ENCODE measurements at regions not wholly inside any gene's neighbourhood (a gene's known extent, or its start where the extent isn't known, plus 50 kb on each side); places are given as distances from the start of the nearest gene placed in this dataset.

- H3K4me3 Mint-ChIP-seq = no peak overlapping the region
- no peak for DNase-seq
- CTCF ChIA-PET = no interaction called here
- no peaks in the 10 kb centered on the region for H3K36me3 Mint-ChIP-seq (ENCODE audit: low read depth)
- H3K27ac Mint-ChIP-seq = no peak overlapping the region
- no peaks in the 10 kb centered on the region for H3K4me1 Mint-ChIP-seq (ENCODE audit: low read depth)
- no peaks in the 10 kb centered on the region for H3K27me3 Mint-ChIP-seq (ENCODE audit: low read depth)
- peaks cover 1% of the 10 kb centered on the region for H3K9me3 Mint-ChIP-seq
- intact Hi-C loops (cut with micrococcal nuclease) = no loop called here
Observed at GRCh38 chr12:18853570-18854366, 115.8 kb downstream of the CAPZA3 start.

DNA sequence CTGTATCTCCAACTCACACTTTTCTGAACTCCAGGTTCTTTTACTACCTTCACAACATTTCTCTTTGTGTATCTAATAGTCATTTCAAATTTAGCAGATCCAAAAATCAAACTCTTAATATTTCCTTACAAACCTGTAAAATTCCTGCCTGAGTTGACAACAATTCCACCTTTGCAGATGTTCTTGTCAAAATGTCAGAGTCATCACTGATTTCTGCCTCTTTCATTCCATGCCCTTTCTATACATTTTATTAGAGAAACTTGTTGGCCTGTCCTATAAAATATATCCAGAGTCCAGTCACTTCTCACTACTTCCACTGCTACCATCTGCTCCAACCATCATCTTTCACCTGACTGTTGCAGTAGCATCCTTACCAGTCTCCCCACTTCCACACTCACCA, 119.7 kb downstream of the CAPZA3 start:
- H3K27ac Mint-ChIP-seq = no peak overlapping the region
- intact Hi-C loops (cut with micrococcal nuclease) = no loop called here
- CTCF ChIA-PET = no interaction called here
- no peak for DNase-seq
- H3K9me3 Mint-ChIP-seq = no peaks in the 10 kb centered on the region
- no peak overlapping the region for H3K4me3 Mint-ChIP-seq
- H3K27me3 Mint-ChIP-seq (ENCODE audit: low read depth) = no peaks in the 10 kb centered on the region
- no peaks in the 10 kb centered on the region for H3K36me3 Mint-ChIP-seq (ENCODE audit: low read depth)
- no peaks in the 10 kb centered on the region for H3K4me1 Mint-ChIP-seq (ENCODE audit: low read depth)

GRCh38 chr12:18859400-18859799, 121.5 kb downstream of the CAPZA3 start:
- Mint-ChIP-seq H3K9me3 (no peaks in the 10 kb centered on the region), H3K36me3 (ENCODE audit: low read depth) (no peaks in the 10 kb centered on the region), H3K4me1 (ENCODE audit: low read depth) (no peaks in the 10 kb centered on the region), H3K27ac (no peak overlapping the region), H3K4me3 (no peak overlapping the region), H3K27me3 (ENCODE audit: low read depth) (no peaks in the 10 kb centered on the region)
- CTCF ChIA-PET = interaction anchor here (0.6 to 0.8 kb wide), 2 partner anchors 201 to 327 kb away, joined by 3 to 5 read pairs; no protein-coding TSS in a partner anchor
- intact Hi-C loops (cut with micrococcal nuclease) = no loop called here
- no peak for DNase-seq

DNA sequence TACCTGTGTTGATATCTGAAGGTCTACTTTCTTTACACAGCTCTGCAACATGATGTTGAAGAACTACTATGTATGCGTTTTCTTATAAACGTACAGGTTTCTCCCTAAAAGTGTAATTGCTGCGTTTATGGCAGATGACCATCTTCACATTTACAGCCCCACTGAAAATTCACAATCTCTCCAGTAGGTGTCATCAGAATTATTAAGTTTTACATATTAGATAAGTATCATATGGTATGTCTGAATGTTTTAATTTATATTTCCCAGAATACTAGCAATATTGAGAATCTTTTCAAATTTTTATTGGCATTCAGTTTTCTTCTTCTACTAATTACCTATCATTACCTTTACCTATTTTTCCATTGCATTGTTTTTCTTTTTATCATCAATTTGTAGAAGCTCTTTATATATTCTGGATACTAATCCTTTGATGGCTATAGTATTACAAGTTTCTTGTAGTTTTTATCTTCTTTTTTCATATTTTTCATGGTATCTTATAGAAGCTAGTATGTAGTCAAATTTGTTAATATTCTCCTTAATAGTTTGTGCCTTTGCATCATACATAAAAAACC, 123.5 kb downstream of the CAPZA3 start:
- Mint-ChIP-seq H3K9me3 (no peaks in the 10 kb centered on the region), H3K27ac (no peak overlapping the region), H3K4me3 (no peak overlapping the region), H3K36me3 (ENCODE audit: low read depth) (no peaks in the 10 kb centered on the region), H3K4me1 (ENCODE audit: low read depth) (no peaks in the 10 kb centered on the region), H3K27me3 (ENCODE audit: low read depth) (no peaks in the 10 kb centered on the region)
- CTCF ChIA-PET = interaction anchor here (0.6 to 1.1 kb wide), 5 partner anchors 17 to 328 kb away, joined by 3 read pairs; no protein-coding TSS in a partner anchor
- intact Hi-C loops (cut with micrococcal nuclease) = loop anchor here (1.0 to 5.0 kb wide), 3 partner anchors 266 to 427 kb away; partner anchors contain the start of gene PLEKHA5
- DNase-seq = no peak

GRCh38 chr12:18863769-18864500, 126.0 kb downstream of the CAPZA3 start:
- H3K36me3 Mint-ChIP-seq (ENCODE audit: low read depth) = no peaks in the 10 kb centered on the region
- intact Hi-C loops (cut with micrococcal nuclease) = loop anchor here (5.0 kb wide), 1 partner anchor 263 kb away; the partner anchor contains the start of gene PLEKHA5
- H3K27ac Mint-ChIP-seq = no peak overlapping the region
- H3K27me3 Mint-ChIP-seq (ENCODE audit: low read depth) = no peaks in the 10 kb centered on the region
- DNase-seq = no peak
- H3K4me1 Mint-ChIP-seq (ENCODE audit: low read depth) = peaks cover 2% of the 10 kb centered on the region
- CTCF ChIA-PET = interaction anchor here (1.2 kb wide), 1 partner anchor 323 kb away, joined by 3 read pairs; no protein-coding TSS in a partner anchor
- H3K4me3 Mint-ChIP-seq = no peak overlapping the region
- H3K9me3 Mint-ChIP-seq = no peaks in the 10 kb centered on the region

GRCh38 chr12:18864900-18865561, 127.1 kb downstream of the CAPZA3 start:
- H3K9me3 Mint-ChIP-seq = no peaks in the 10 kb centered on the region
- CTCF ChIA-PET = no interaction called here
- H3K4me3 Mint-ChIP-seq = no peak overlapping the region
- H3K27me3 Mint-ChIP-seq (ENCODE audit: low read depth) = peaks cover 3% of the 10 kb centered on the region
- no peak for DNase-seq
- H3K36me3 Mint-ChIP-seq (ENCODE audit: low read depth) = no peaks in the 10 kb centered on the region
- no peak overlapping the region for H3K27ac Mint-ChIP-seq
- intact Hi-C loops (cut with micrococcal nuclease) = loop anchor here (5.0 kb wide), 1 partner anchor 262 kb away; the partner anchor contains the start of gene PLEKHA5
- H3K4me1 Mint-ChIP-seq (ENCODE audit: low read depth) = peaks cover 5% of the 10 kb centered on the region

- CTCF ChIA-PET = no interaction called here
- Mint-ChIP-seq H3K9me3 (peaks cover 2% of the 10 kb centered on the region), H3K36me3 (ENCODE audit: low read depth) (no peaks in the 10 kb centered on the region), H3K4me3 (no peak overlapping the region), H3K4me1 (ENCODE audit: low read depth) (peaks cover 5% of the 10 kb centered on the region), H3K27me3 (ENCODE audit: low read depth) (peaks cover 3% of the 10 kb centered on the region), H3K27ac (no peak overlapping the region)
- no peak for DNase-seq
- intact Hi-C loops (cut with micrococcal nuclease) = no loop called here
Observed at GRCh38 chr12:18868717-18869116, 130.8 kb downstream of the CAPZA3 start.

GRCh38 chr12:18872770-18873169, 134.9 kb downstream of the CAPZA3 start:
- intact Hi-C loops (cut with micrococcal nuclease) = no loop called here
- peaks cover 3% of the 10 kb centered on the region for H3K27me3 Mint-ChIP-seq (ENCODE audit: low read depth)
- no peak for DNase-seq
- no peak overlapping the region for H3K4me3 Mint-ChIP-seq
- peaks cover 5% of the 10 kb centered on the region for H3K4me1 Mint-ChIP-seq (ENCODE audit: low read depth)
- H3K27ac Mint-ChIP-seq = no peak overlapping the region
- CTCF ChIA-PET = no interaction called here
- H3K9me3 Mint-ChIP-seq = peaks cover 2% of the 10 kb centered on the region
- no peaks in the 10 kb centered on the region for H3K36me3 Mint-ChIP-seq (ENCODE audit: low read depth)

DNA sequence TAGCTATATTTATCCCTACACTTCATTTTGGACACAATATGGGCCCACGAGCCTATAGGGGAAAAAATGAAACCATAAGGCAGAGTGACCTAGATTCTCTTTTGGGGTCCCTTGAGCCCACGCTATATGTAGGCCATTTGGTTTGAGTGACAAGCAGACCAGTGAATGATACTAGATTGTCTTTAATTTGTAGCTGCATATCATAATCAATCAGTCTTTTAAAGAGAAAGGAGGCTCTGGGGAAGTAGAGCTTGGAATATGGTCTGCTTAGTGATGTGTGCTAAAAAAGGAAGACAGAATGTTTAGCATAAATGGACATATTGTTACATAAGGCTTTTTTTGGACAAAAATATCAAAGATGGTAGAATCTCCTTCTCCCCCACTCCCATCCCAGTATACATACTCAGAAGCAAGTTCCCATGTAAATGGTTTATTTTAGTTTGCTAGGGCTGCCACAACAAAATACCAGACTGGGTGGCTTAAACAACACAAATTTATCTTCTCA, 140.8 kb downstream of the CAPZA3 start:
- no peaks in the 10 kb centered on the region for H3K4me1 Mint-ChIP-seq (ENCODE audit: low read depth)
- no peaks in the 10 kb centered on the region for H3K9me3 Mint-ChIP-seq
- no peak for DNase-seq
- H3K27ac Mint-ChIP-seq = no peak overlapping the region
- H3K36me3 Mint-ChIP-seq (ENCODE audit: low read depth) = no peaks in the 10 kb centered on the region
- no peak overlapping the region for H3K4me3 Mint-ChIP-seq
- intact Hi-C loops (cut with micrococcal nuclease) = no loop called here
- no peaks in the 10 kb centered on the region for H3K27me3 Mint-ChIP-seq (ENCODE audit: low read depth)
- CTCF ChIA-PET = interaction anchor here (0.9 kb wide), 1 partner anchor 18 kb away, joined by 3 read pairs; no protein-coding TSS in a partner anchor

- intact Hi-C loops (cut with micrococcal nuclease) = no loop called here
- Mint-ChIP-seq H3K36me3 (ENCODE audit: low read depth) (no peaks in the 10 kb centered on the region), H3K4me1 (ENCODE audit: low read depth) (no peaks in the 10 kb centered on the region), H3K4me3 (no peak overlapping the region), H3K27me3 (ENCODE audit: low read depth) (no peaks in the 10 kb centered on the region), H3K27ac (no peak overlapping the region), H3K9me3 (no peaks in the 10 kb centered on the region)
- CTCF ChIA-PET = no interaction called here
- no peak for DNase-seq
Observed at GRCh38 chr12:18882690-18883089, 144.8 kb downstream of the CAPZA3 start.

DNA sequence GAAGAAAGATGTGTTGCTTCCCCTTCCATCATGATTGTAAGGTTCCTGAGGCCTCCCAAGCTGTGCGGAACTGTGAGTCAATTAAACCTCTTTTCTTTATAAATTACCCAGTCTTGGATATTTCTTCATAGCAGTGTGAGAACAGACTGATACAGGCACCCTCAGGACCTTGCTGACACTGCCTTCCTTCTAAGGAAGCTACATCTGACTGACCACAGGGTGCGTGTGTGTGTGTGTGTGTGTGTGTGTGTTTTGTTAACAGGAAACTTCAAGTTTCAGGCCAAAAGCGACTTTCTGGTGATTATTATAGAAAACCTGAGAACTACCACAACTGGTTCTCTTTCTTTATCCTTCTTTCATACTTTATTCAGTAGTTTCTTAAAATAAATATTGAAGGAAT, 149.0 kb downstream of the CAPZA3 start:
- Mint-ChIP-seq H3K4me1 (ENCODE audit: low read depth) (no peaks in the 10 kb centered on the region), H3K27ac (no peak overlapping the region), H3K4me3 (no peak overlapping the region), H3K9me3 (peaks cover 6% of the 10 kb centered on the region), H3K36me3 (ENCODE audit: low read depth) (no peaks in the 10 kb centered on the region), H3K27me3 (ENCODE audit: low read depth) (no peaks in the 10 kb centered on the region)
- intact Hi-C loops (cut with micrococcal nuclease) = no loop called here
- CTCF ChIA-PET = no interaction called here
- no peak for DNase-seq

DNA sequence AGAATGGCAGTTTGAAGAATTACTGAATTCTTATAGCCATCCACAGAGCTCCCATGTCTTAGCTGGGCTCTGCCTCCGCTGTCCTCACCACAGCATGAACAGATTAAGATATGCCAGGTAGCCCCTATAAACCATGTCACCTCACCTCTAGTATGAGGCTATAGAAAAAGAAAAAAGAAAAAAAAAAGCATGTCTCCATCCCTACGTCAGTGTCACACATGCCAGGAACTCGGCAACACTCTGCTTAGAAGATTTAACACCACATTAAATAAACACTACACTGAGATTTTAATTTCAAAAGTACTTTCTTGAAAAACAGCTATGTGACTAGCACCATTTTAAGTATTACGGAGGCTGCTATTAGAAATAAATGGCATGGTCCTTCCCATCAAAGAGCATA, 149.4 kb downstream of the CAPZA3 start:
- Mint-ChIP-seq H3K27me3 (ENCODE audit: low read depth) (no peaks in the 10 kb centered on the region), H3K4me1 (ENCODE audit: low read depth) (no peaks in the 10 kb centered on the region), H3K27ac (no peak overlapping the region), H3K36me3 (ENCODE audit: low read depth) (no peaks in the 10 kb centered on the region), H3K4me3 (no peak overlapping the region), H3K9me3 (peaks cover 9% of the 10 kb centered on the region)
- no peak for DNase-seq
- CTCF ChIA-PET = no interaction called here
- intact Hi-C loops (cut with micrococcal nuclease) = no loop called here
